HepG2 (cell line): ENCODE measurements at regions not wholly inside any gene's neighbourhood (a gene's known extent, or its start where the extent isn't known, plus 50 kb on each side); places are given as distances from the start of the nearest gene placed in this dataset.

ENCODE experiments used
- ATAC-seq: fragments of 200-7000 bp; cut with Tn5 transposase; 3 replicates; pipeline ENCODE4 v1.9.1; 2020; ENCODE audit warnings: mild to moderate bottlenecking, moderate library complexity
- BruUV-seq: library from RNA; stranded (reverse); fragments of 400-500 nt; replicated peaks from 2 replicates; lab custom pipeline; 2021; lab: Mats Ljungman, UMichigan
- CTCF ChIA-PET: fragments of 300-600 bp; formaldehyde crosslinking; extraction: SDS; loops from one replicate; lab custom pipeline; 2021; ENCODE audit warnings: low total read pairs, inconsistent platforms, low intra/inter-chr PET ratio; lab: Yijun Ruan, JAX
- POLR2A ChIA-PET: fragments of 350-600 bp; sonication (Branson Sonifier 250); formaldehyde crosslinking; loops from one replicate; lab custom pipeline; 2020; ENCODE audit warnings: antibody characterized with exemption, inconsistent platforms; lab: Yijun Ruan, JAX
- DNase-seq: peaks from one replicate; pipeline ENCODE4 v3.0.0-alpha.2; 2015; ENCODE audit warnings: low spot score
- FAIRE-seq: peaks from 3 replicates; lab custom pipeline; 2011; peaks lifted over from hg19 to GRCh38; lab: Jason Lieb, UNC
- H2AFZ ChIP-seq: one replicate; pipeline ENCODE4 v1.6.1; 2011; ENCODE audit warnings: low read length, inconsistent platforms
- H3K27ac ChIP-seq: fragments of 300-600 bp; 3 replicates; pipeline ENCODE4 v1.8.0; 2011; ENCODE audit warnings: mixed run types, mild to moderate bottlenecking, mixed read lengths, low read length, inconsistent platforms; ENCODE audit not compliant: insufficient read depth; ENCODE audit errors: extremely low read length
- H3K27me3 ChIP-seq, 2 experiments: fragments of 200-600 bp in 1 of 2; 2 replicates in 1 of 2; 3 replicates in 1 of 2; pipeline versions ENCODE4 v1.6.0 to v1.8.0; 2011; ENCODE audit warnings: low read length in 2 of 2, mild to moderate bottlenecking in 2 of 2, moderate library complexity in 2 of 2, inconsistent platforms in 1 of 2; ENCODE audit not compliant: insufficient read depth in 2 of 2, control insufficient read depth in 1 of 2
- H3K36me3 ChIP-seq, 2 experiments: fragments of 200-600 bp in 1 of 2; replicated peaks in 1 of 2; 2 replicates in 1 of 2; 3 replicates in 1 of 2; pipeline versions ENCODE4 v1.5.1 to v1.8.0; 2011; ENCODE audit warnings: low read length in 2 of 2, inconsistent platforms in 1 of 2; ENCODE audit not compliant: insufficient read depth in 2 of 2, control insufficient read depth in 1 of 2
- H3K4me1 ChIP-seq: 2 replicates; pipeline ENCODE4 v1.5.1; 2012; ENCODE audit warnings: low read length, inconsistent platforms; ENCODE audit not compliant: insufficient read depth
- H3K4me2 ChIP-seq: 2 replicates; pipeline ENCODE4 v1.6.0; 2011; ENCODE audit warnings: low read depth, low read length, inconsistent platforms
- H3K4me3 ChIP-seq, 3 experiments: fragments of 200-600 bp in 1 of 3; sonication (generic), shearing (Covaris generic) in 1 of 3; replicated peaks in 1 of 3; 2 replicates each; pipeline ENCODE4 v1.5.1; 2011 to 2016; ENCODE audit warnings: low read length in 3 of 3, inconsistent platforms in 2 of 3, low read depth in 2 of 3, mild to moderate bottlenecking in 2 of 3, control low read depth in 1 of 3, mixed read lengths in 1 of 3; ENCODE audit not compliant: insufficient read depth in 1 of 3
- H3K79me2 ChIP-seq: one replicate; pipeline ENCODE4 v1.6.1; 2011; ENCODE audit warnings: low read length, inconsistent platforms; ENCODE audit not compliant: insufficient read depth
- H3K9ac ChIP-seq: 2 replicates; pipeline ENCODE4 v1.6.0; 2011; ENCODE audit warnings: mild to moderate bottlenecking, low read depth, low read length, inconsistent platforms; ENCODE audit not compliant: insufficient read depth
- H3K9me3 ChIP-seq: 2 replicates; pipeline ENCODE4 v1.5.1; 2012; ENCODE audit warnings: mild to moderate bottlenecking, low read length
- H4K20me1 ChIP-seq: 2 replicates; pipeline ENCODE4 v1.6.0; 2011; ENCODE audit warnings: inconsistent platforms, mild to moderate bottlenecking, low read length, moderate library complexity; ENCODE audit not compliant: insufficient read depth
- ATM ChIP-seq: fragments of 450-650 bp; IDR thresholded peaks from 2 replicates; pipeline ENCODE4 v1.7.1; 2017; ENCODE audit warnings: mild to moderate bottlenecking, borderline replicate concordance
- CBFB ChIP-seq: sonication (generic); formaldehyde crosslinking; IDR thresholded peaks from 2 replicates; pipeline ENCODE4 v1.4.0; 2020; ENCODE audit warnings: missing genetic modification reagents
- GATA4 ChIP-seq: sonication (generic); IDR thresholded peaks from 2 replicates; pipeline ENCODE4 v1.6.1; 2016; ENCODE audit warnings: antibody characterized with exemption, low read depth, borderline replicate concordance
- GRHL1 ChIP-seq: sonication (generic); formaldehyde crosslinking; conservative IDR thresholded peaks from 2 replicates; pipeline ENCODE4 v1.8.0; 2022; ENCODE audit warnings: missing genetic modification reagents
- THAP9 ChIP-seq: sonication (generic); formaldehyde crosslinking; IDR thresholded peaks from 2 replicates; pipeline ENCODE4; 2020; ENCODE audit warnings: missing genetic modification reagents, mild to moderate bottlenecking, borderline replicate concordance
- ZBED4 ChIP-seq: sonication (generic); formaldehyde crosslinking; IDR thresholded peaks from 2 replicates; pipeline ENCODE4 v1.4.0; 2020; ENCODE audit warnings: missing genetic modification reagents, borderline replicate concordance
- ZBTB42 ChIP-seq: sonication (generic); formaldehyde crosslinking; IDR thresholded peaks from 2 replicates; pipeline ENCODE4 v1.5.0; 2020; ENCODE audit warnings: mild to moderate bottlenecking, missing genetic modification reagents
- ZNF281 ChIP-seq: sonication (generic); formaldehyde crosslinking; IDR thresholded peaks from 2 replicates; pipeline ENCODE4 v1.4.0; 2020; ENCODE audit warnings: missing genetic modification reagents, borderline replicate concordance
- ZNF598 ChIP-seq: sonication (generic); formaldehyde crosslinking; IDR thresholded peaks from 2 replicates; pipeline ENCODE4 v1.5.1; 2020; ENCODE audit warnings: mild to moderate bottlenecking, missing genetic modification reagents, borderline replicate concordance
- ZNF615 ChIP-seq: sonication (generic); formaldehyde crosslinking; IDR thresholded peaks from 2 replicates; pipeline ENCODE4 v1.5.0; 2020; ENCODE audit warnings: mild to moderate bottlenecking, missing genetic modification reagents, borderline replicate concordance
- ZNF639 ChIP-seq: conservative IDR thresholded peaks from 2 replicates; pipeline ENCODE4 v1.6.1; 2018; ENCODE audit warnings: missing genetic modification reagents
- ZNF775 ChIP-seq: sonication (generic); formaldehyde crosslinking; IDR thresholded peaks from 2 replicates; pipeline ENCODE4 v1.4.0; 2020; ENCODE audit warnings: missing genetic modification reagents, mild to moderate bottlenecking, moderate library complexity, borderline replicate concordance
- WGBS: methylation state at CpG from one replicate; pipeline ENCODE4 v1.1.6; 2017; ENCODE audit warnings: low lambda C conversion rate; 5-methylcytosine and 5-hydroxymethylcytosine counted together
- in situ Hi-C: cut with HindIII; loops from 2 replicates; pipeline ENCODE4 v1.10.0; 2017; ENCODE audit warnings: low pct_unique_long_range_greater_than_20kb; ENCODE audit not compliant: extremely low pct_ligation_motif_present
- intact Hi-C: fragments of 100-400 bp; cut with micrococcal nuclease; formaldehyde crosslinking; loops from one replicate; pipeline ENCODE4 v1.10.0; 2022; ENCODE audit not compliant: unreplicated experiment

- Histone ChIP-seq H3K4me1 (no peaks in the 10 kb centered on the region), H3K9ac (no peak overlapping the region), H2AFZ (no peak overlapping the region), H4K20me1 (no peaks in the 10 kb centered on the region), H3K27ac (no peak overlapping the region), H3K4me2 (no peak overlapping the region), H3K79me2 (no peaks in the 10 kb centered on the region), H3K9me3 (peaks cover 25% of the 10 kb centered on the region), H3K36me3 (no peaks in the 10 kb centered on the region), H3K27me3 (no peaks in the 10 kb centered on the region), H3K4me3 (no peak overlapping the region)
- TF ChIP-seq ZNF598 (CRISPR knock-in tag): no peak
- no peak for TF ChIP-seq ATM
- no peak for TF ChIP-seq ZNF775 (CRISPR knock-in tag)
- TF ChIP-seq CBFB (CRISPR knock-in tag): no peak
- no peak for TF ChIP-seq ZNF281 (CRISPR knock-in tag)
- TF ChIP-seq THAP9: no peak
- no peak for TF ChIP-seq GRHL1 (CRISPR knock-in tag)
- TF ChIP-seq GATA4: no peak
- no peak for TF ChIP-seq ZBED4 (CRISPR knock-in tag)
- TF ChIP-seq ZNF639 (CRISPR knock-in tag): no peak
- no peak for TF ChIP-seq ZBTB42 (CRISPR knock-in tag)
- no peak for TF ChIP-seq ZNF615 (CRISPR knock-in tag)
- in situ Hi-C loops: no loop called here
- no TSS peak for BruUV-seq
- POLR2A ChIA-PET: no interaction called here
- DNase-seq (no peak), FAIRE-seq (no peak), ATAC-seq (no peak)
- CTCF ChIA-PET: no interaction called here
- intact Hi-C loops: no loop called here
- WGBS: 4% methylated on average over 4 of the region's 4 CpGs
These were observed 902.9 kb downstream of the TMEM182 start for GRCh38 chr2:103664690-103665089.
